K562 (cell line): ENCODE measurements at regions not wholly inside any gene's neighbourhood (a gene's known extent, or its start where the extent isn't known, plus 50 kb on each side); places are given as distances from the start of the nearest gene placed in this dataset.

ENCODE experiments used
- ATAC-seq: fragments of 200-7000 bp; cut with Tn5 transposase; 3 replicates; pipeline ENCODE4 v1.9.1; 2020; ENCODE audit warnings: moderate library complexity
- BruUV-seq: library from RNA; stranded (reverse); fragments of 400-500 nt; replicated peaks from 2 replicates; lab custom pipeline; 2021; lab: Mats Ljungman, UMichigan
- CTCF ChIA-PET: fragments of 300-600 bp; formaldehyde crosslinking; extraction: SDS; loops from one replicate; lab custom pipeline; 2021; ENCODE audit warnings: low intra/inter-chr PET ratio; lab: Yijun Ruan, JAX
- POLR2A ChIA-PET: fragments of 300-600, 350-650 bp; sonication (Branson Sonifier 250); formaldehyde crosslinking; extraction: SDS; loops from one replicate; lab custom pipeline; 2021; ENCODE audit warnings: antibody characterized with exemption, inconsistent platforms; lab: Yijun Ruan, JAX
- DNase-seq, 4 experiments: peaks; one replicate each; pipeline versions ENCODE4 v3.0.0 to v3.0.0-alpha.2; 2011 to 2018; ENCODE audit warnings: low spot score in 3 of 4, mixed read lengths in 3 of 4; ENCODE audit errors: extremely low read depth in 1 of 4
- FAIRE-seq: peaks from 2 replicates; lab custom pipeline; 2011; peaks lifted over from hg19 to GRCh38; lab: Jason Lieb, UNC
- H2AFZ ChIP-seq: 2 replicates; pipeline ENCODE4 v1.6.0; 2011; ENCODE audit warnings: low read depth, low read length, control low read depth, inconsistent platforms
- H3K27ac ChIP-seq: fragments of 200-600 bp; 3 replicates; pipeline ENCODE4 v1.8.0; 2011; ENCODE audit warnings: low read depth, mild to moderate bottlenecking, control low read depth, inconsistent platforms, low read length, moderate library complexity, mixed read lengths; ENCODE audit errors: extremely low read depth
- H3K27me3 ChIP-seq, 2 experiments: fragments of 300-600 bp in 1 of 2; 2 replicates in 1 of 2; 3 replicates in 1 of 2; pipeline versions ENCODE4 v1.6.0 to v1.8.0; 2011; ENCODE audit warnings: inconsistent platforms in 2 of 2, low read length in 2 of 2, mild to moderate bottlenecking in 1 of 2, mixed read lengths in 1 of 2, moderate library complexity in 1 of 2; ENCODE audit not compliant: control insufficient read depth in 2 of 2, insufficient read depth in 2 of 2
- H3K36me3 ChIP-seq: fragments of 300-600 bp; 3 replicates; pipeline ENCODE4 v1.8.0; 2011; ENCODE audit warnings: mild to moderate bottlenecking, low read length, inconsistent platforms; ENCODE audit not compliant: control insufficient read depth, insufficient read depth
- H3K4me1 ChIP-seq, 2 experiments: fragments of 200-600 bp in 1 of 2; replicated peaks in 1 of 2; 2 replicates in 1 of 2; 3 replicates in 1 of 2; pipeline versions ENCODE4 v1.5.1 to v1.8.0; 2011; ENCODE audit warnings: inconsistent platforms in 2 of 2, low read length in 2 of 2, mild to moderate bottlenecking in 1 of 2, mixed read lengths in 1 of 2, moderate library complexity in 1 of 2; ENCODE audit not compliant: control insufficient read depth in 2 of 2, insufficient read depth in 2 of 2
- H3K4me2 ChIP-seq: 2 replicates; pipeline ENCODE4 v1.6.1; 2011; ENCODE audit warnings: low read length, control low read depth, inconsistent platforms, mixed read lengths; ENCODE audit not compliant: insufficient read depth
- H3K4me3 ChIP-seq: fragments of 200-600 bp; sonication (generic), shearing (Covaris generic); 2 replicates; pipeline ENCODE4 v1.5.1; 2016; ENCODE audit warnings: control low read depth, inconsistent platforms
- H3K79me2 ChIP-seq: fragments of 200-600 bp; 3 replicates; pipeline ENCODE4 v1.8.0; 2011; ENCODE audit warnings: low read length, inconsistent platforms; ENCODE audit not compliant: control insufficient read depth, insufficient read depth
- H3K9ac ChIP-seq, 2 experiments: 2 replicates each; pipeline versions ENCODE4 v1.6.0 to v1.6.1; 2011; ENCODE audit warnings: low read depth in 2 of 2, low read length in 2 of 2, control low read depth in 1 of 2, inconsistent platforms in 1 of 2, mild to moderate bottlenecking in 1 of 2, mixed read lengths in 1 of 2; ENCODE audit not compliant: insufficient read depth in 1 of 2
- H3K9me1 ChIP-seq: one replicate; pipeline ENCODE4 v1.6.0; 2011; ENCODE audit warnings: inconsistent platforms, mild to moderate bottlenecking, low read length, moderate library complexity; ENCODE audit not compliant: control insufficient read depth, insufficient read depth
- H3K9me3 ChIP-seq: replicated peaks from 2 replicates; pipeline ENCODE4 v1.5.1; 2011; ENCODE audit warnings: low read depth, low read length, inconsistent platforms; ENCODE audit not compliant: control insufficient read depth, insufficient read depth
- H4K20me1 ChIP-seq: replicated peaks from 2 replicates; pipeline ENCODE4 v1.6.1; 2011; ENCODE audit warnings: low read length, inconsistent platforms, mixed read lengths; ENCODE audit not compliant: control insufficient read depth, insufficient read depth
- FOXA3 ChIP-seq, 2 experiments: fragments of 450-650 bp in 1 of 2; sonication (generic) in 1 of 2; formaldehyde crosslinking; IDR thresholded peaks in 1 of 2; conservative IDR thresholded peaks in 1 of 2; 2 replicates each; pipeline versions ENCODE4 v1.4.0 to v1.8.0; 2020 to 2022; ENCODE audit warnings: mild to moderate bottlenecking in 2 of 2, missing genetic modification reagents in 1 of 2
- MCM3 ChIP-seq: fragments of 450-650 bp; IDR thresholded peaks from 2 replicates; pipeline ENCODE4 v1.6.1; 2016
- SETDB1 ChIP-seq: IDR thresholded peaks from one replicate; pipeline ENCODE4 v1.6.1; 2012; ENCODE audit warnings: low read length, control low read depth, inconsistent platforms
- SREBF1 ChIP-seq: fragments of 150-350 bp; IDR thresholded peaks from 2 replicates; pipeline ENCODE4 v1.6.1; 2014; ENCODE audit warnings: antibody characterized with exemption, low read depth, low read length, borderline replicate concordance
- ZKSCAN8 ChIP-seq: fragments of 200-800 bp; sonication (Bioruptor generic); IDR thresholded peaks from 2 replicates; pipeline ENCODE4 v1.6.1; 2016; ENCODE audit warnings: missing genetic modification characterization, missing compliant biosample characterization
- ZNF436 ChIP-seq: fragments of 250-450, 450-650 bp; sonication (Bioruptor Pico); formaldehyde crosslinking; IDR thresholded peaks from 2 replicates; pipeline ENCODE4 v1.7.0; 2020; ENCODE audit warnings: mild to moderate bottlenecking
- WGBS: fragments of 100-300 bp; shearing (Covaris generic); methylation state at CpG from one replicate; pipeline ENCODE4 v1.1.6; 2016; ENCODE audit warnings: low coverage, mixed read lengths; ENCODE audit not compliant: insufficient coverage; ENCODE audit errors: missing lambda C conversion rate; 5-methylcytosine and 5-hydroxymethylcytosine counted together
- in situ Hi-C: fragments of 300-500 bp; cut with MboI; formaldehyde crosslinking; loops from 4 replicates; pipeline ENCODE4 v1.15.0; 2018; ENCODE audit warnings: inconsistent platforms, mixed read lengths
- intact Hi-C: fragments of 100-400 bp; cut with micrococcal nuclease; formaldehyde crosslinking; loops from 2 replicates; pipeline ENCODE4 v1.14.2; 2022
- TF ChIP-seq, protein P1 (sequence below): fragments of 450-650 bp; formaldehyde crosslinking; IDR thresholded peaks from 2 replicates; pipeline ENCODE4 v1.4.0; 2020; ENCODE audit warnings: mild to moderate bottlenecking, moderate library complexity
- TF ChIP-seq, protein P2 (sequence below): sonication (generic); formaldehyde crosslinking; IDR thresholded peaks from 2 replicates; pipeline ENCODE4 v1.8.1; 2023; ENCODE audit warnings: mild to moderate bottlenecking, missing genetic modification reagents, moderate library complexity
- TF ChIP-seq, protein P3 (sequence below): IDR thresholded peaks from 3 replicates; pipeline ENCODE4 v1.6.1; 2011; ENCODE audit warnings: borderline replicate concordance, mild to moderate bottlenecking, moderate library complexity; ENCODE audit not compliant: insufficient read length; ENCODE audit errors: extremely low read depth

DNA sequence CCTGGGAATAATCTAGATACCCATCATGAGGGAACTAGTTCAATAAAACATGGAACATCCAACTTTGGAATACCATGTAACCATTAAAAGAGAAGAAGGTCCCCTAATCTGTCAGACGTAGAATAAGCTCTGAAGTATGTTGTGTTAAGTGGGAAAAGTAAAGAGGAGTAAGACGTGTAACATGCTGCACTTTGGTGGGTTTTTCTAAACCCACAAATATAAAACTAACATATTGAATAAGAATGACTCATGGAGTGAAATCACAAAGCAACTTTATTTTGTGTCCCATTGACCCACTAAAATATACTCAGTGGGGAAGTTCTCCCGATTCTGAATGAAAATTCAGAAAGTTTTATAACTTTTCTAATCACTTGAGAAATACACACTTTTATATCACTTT is 67.9 kb upstream of the PIK3R1 start:
- POLR2A ChIA-PET = no interaction called here
- H3K4me3 ChIP-seq = no peak overlapping the region
- FAIRE-seq = no peak
- in situ Hi-C loops = no loop called here
- peaks cover 0 to 9% of the 10 kb centered on the region in 2 experiments; a peak in 2 of 5 replicates for H3K27me3 ChIP-seq
- no TSS peak for BruUV-seq
- no peaks in the 10 kb centered on the region for H3K4me1 ChIP-seq
- no peak overlapping the region for H2AFZ ChIP-seq
- no peak for TF ChIP-seq ZKSCAN8 (CRISPR knock-in tag)
- no peak for TF ChIP-seq SETDB1
- TF ChIP-seq, protein P1, sequence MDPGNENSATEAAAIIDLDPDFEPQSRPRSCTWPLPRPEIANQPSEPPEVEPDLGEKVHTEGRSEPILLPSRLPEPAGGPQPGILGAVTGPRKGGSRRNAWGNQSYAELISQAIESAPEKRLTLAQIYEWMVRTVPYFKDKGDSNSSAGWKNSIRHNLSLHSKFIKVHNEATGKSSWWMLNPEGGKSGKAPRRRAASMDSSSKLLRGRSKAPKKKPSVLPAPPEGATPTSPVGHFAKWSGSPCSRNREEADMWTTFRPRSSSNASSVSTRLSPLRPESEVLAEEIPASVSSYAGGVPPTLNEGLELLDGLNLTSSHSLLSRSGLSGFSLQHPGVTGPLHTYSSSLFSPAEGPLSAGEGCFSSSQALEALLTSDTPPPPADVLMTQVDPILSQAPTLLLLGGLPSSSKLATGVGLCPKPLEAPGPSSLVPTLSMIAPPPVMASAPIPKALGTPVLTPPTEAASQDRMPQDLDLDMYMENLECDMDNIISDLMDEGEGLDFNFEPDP (CRISPR knock-in tag) = no peak
- TF ChIP-seq SREBF1 = no peak
- no peaks in the 10 kb centered on the region for H3K9me3 ChIP-seq
- H3K79me2 ChIP-seq = no peaks in the 10 kb centered on the region
- 0% methylated on average over 3 of the region's 3 CpGs for WGBS
- no peaks in the 10 kb centered on the region for H4K20me1 ChIP-seq
- intact Hi-C loops = no loop called here
- no peak for DNase-seq
- no peak overlapping the region for H3K9ac ChIP-seq
- H3K36me3 ChIP-seq = no peaks in the 10 kb centered on the region
- H3K4me2 ChIP-seq = no peak overlapping the region
- CTCF ChIA-PET = no interaction called here
- no peaks in the 10 kb centered on the region for H3K9me1 ChIP-seq
- ATAC-seq = no peak
- H3K27ac ChIP-seq = no peak overlapping the region

DNA sequence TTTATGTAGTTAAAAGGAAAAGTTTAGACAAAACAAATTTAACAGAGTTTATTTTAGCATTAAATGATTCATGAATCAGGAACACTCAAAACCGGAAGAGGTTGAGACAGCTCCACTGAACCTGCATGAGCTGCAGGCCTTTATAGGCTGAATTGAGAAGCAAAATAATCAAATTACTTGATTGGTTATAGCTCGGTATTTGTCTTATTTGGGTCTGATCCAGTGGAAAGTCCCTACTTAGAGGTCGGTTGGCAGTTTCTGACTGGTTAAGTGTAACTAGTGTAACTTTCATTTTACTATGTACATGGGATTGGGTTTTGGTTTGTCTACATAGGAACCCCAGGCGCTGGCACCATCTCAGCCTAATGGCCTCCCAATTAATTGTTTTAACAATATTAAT is 74.1 kb upstream of the PIK3R1 start:
- Histone ChIP-seq H3K4me2 (no peak overlapping the region), H3K9me1 (no peaks in the 10 kb centered on the region), H3K9ac (no peak overlapping the region), H3K79me2 (no peaks in the 10 kb centered on the region), H3K27ac (no peak overlapping the region), H3K4me3 (no peak overlapping the region), H3K27me3 (no peaks in the 10 kb centered on the region; a peak in 1 of 5 replicates), H3K4me1 (no peaks in the 10 kb centered on the region; a peak in 1 of 5 replicates), H3K9me3 (no peaks in the 10 kb centered on the region), H3K36me3 (no peaks in the 10 kb centered on the region), H4K20me1 (no peaks in the 10 kb centered on the region), H2AFZ (no peak overlapping the region)
- ATAC-seq (no peak), DNase-seq (no peak), FAIRE-seq (no peak)
- no TSS peak for BruUV-seq
- CTCF ChIA-PET = no interaction called here
- TF ChIP-seq, protein P2, sequence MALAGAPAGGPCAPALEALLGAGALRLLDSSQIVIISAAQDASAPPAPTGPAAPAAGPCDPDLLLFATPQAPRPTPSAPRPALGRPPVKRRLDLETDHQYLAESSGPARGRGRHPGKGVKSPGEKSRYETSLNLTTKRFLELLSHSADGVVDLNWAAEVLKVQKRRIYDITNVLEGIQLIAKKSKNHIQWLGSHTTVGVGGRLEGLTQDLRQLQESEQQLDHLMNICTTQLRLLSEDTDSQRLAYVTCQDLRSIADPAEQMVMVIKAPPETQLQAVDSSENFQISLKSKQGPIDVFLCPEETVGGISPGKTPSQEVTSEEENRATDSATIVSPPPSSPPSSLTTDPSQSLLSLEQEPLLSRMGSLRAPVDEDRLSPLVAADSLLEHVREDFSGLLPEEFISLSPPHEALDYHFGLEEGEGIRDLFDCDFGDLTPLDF (CRISPR knock-in tag) = no peak
- TF ChIP-seq MCM3 = no peak
- TF ChIP-seq, protein P3, sequence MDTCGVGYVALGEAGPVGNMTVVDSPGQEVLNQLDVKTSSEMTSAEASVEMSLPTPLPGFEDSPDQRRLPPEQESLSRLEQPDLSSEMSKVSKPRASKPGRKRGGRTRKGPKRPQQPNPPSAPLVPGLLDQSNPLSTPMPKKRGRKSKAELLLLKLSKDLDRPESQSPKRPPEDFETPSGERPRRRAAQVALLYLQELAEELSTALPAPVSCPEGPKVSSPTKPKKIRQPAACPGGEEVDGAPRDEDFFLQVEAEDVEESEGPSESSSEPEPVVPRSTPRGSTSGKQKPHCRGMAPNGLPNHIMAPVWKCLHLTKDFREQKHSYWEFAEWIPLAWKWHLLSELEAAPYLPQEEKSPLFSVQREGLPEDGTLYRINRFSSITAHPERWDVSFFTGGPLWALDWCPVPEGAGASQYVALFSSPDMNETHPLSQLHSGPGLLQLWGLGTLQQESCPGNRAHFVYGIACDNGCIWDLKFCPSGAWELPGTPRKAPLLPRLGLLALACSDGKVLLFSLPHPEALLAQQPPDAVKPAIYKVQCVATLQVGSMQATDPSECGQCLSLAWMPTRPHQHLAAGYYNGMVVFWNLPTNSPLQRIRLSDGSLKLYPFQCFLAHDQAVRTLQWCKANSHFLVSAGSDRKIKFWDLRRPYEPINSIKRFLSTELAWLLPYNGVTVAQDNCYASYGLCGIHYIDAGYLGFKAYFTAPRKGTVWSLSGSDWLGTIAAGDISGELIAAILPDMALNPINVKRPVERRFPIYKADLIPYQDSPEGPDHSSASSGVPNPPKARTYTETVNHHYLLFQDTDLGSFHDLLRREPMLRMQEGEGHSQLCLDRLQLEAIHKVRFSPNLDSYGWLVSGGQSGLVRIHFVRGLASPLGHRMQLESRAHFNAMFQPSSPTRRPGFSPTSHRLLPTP = no peak
- no peak for TF ChIP-seq ZNF436
- TF ChIP-seq FOXA3 (CRISPR knock-in tag; conservative IDR thresholded peaks at IDR 0.05 in 1 of 2, IDR thresholded peaks at IDR 0.05 in 1 of 2) = no peak
- 0% methylated on average over 4 of the region's 4 CpGs for WGBS
- in situ Hi-C loops = no loop called here
- POLR2A ChIA-PET = no interaction called here
- intact Hi-C loops = no loop called here
